ENCODE measurements at regions not wholly inside any gene's neighbourhood (a gene's known extent, or its start where the extent isn't known, plus 50 kb on each side); places are given as distances from the start of the nearest gene placed in this dataset.

- Histone ChIP-seq H3K36me3 (ENCODE audit: insufficient read depth, low read length) (no peaks in the 10 kb centered on the region), H3K4me2 (ENCODE audit: low read length) (no peak overlapping the region), H3K4me3 (ENCODE audit: low read depth, low read length, poor library complexity, severe bottlenecking) (no peak overlapping the region), H3K4me1 (ENCODE audit: insufficient read depth, low read length, poor library complexity, severe bottlenecking) (no peaks in the 10 kb centered on the region), H2AFZ (ENCODE audit: low read length) (no peak overlapping the region), H3K9me3 (ENCODE audit: low read length) (no peaks in the 10 kb centered on the region), H3K79me2 (ENCODE audit: insufficient read depth, low read depth, low read length) (no peaks in the 10 kb centered on the region), H3K27ac (ENCODE audit: low read depth, low read length, poor library complexity, severe bottlenecking) (no peak overlapping the region), H4K20me1 (ENCODE audit: insufficient read depth, low read length) (no peaks in the 10 kb centered on the region), H3K9me2 (ENCODE audit: insufficient read depth, low read length) (no peaks in the 10 kb centered on the region)
- ChIA-PET POLR2A (no interaction called here), CTCF (ENCODE audit: unreplicated experiment) (interaction anchor here (0.5 kb wide), 1 partner anchor 160 kb away, joined by 3 read pairs; no protein-coding TSS in a partner anchor)
- DNase-seq (ENCODE audit: low spot score): no peak
- intact Hi-C loops (cut with micrococcal nuclease; ENCODE audit: unreplicated experiment): no loop called here
- no peak for TF ChIP-seq EZH2phosphoT487 (IDR thresholded peaks at IDR 0.05; ENCODE audit: borderline replicate concordance, low read depth, low read length)
- TF ChIP-seq, protein P1, sequence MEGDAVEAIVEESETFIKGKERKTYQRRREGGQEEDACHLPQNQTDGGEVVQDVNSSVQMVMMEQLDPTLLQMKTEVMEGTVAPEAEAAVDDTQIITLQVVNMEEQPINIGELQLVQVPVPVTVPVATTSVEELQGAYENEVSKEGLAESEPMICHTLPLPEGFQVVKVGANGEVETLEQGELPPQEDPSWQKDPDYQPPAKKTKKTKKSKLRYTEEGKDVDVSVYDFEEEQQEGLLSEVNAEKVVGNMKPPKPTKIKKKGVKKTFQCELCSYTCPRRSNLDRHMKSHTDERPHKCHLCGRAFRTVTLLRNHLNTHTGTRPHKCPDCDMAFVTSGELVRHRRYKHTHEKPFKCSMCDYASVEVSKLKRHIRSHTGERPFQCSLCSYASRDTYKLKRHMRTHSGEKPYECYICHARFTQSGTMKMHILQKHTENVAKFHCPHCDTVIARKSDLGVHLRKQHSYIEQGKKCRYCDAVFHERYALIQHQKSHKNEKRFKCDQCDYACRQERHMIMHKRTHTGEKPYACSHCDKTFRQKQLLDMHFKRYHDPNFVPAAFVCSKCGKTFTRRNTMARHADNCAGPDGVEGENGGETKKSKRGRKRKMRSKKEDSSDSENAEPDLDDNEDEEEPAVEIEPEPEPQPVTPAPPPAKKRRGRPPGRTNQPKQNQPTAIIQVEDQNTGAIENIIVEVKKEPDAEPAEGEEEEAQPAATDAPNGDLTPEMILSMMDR (conservative IDR thresholded peaks at IDR 0.05; ENCODE audit: low read length): no peak
- BruUV-seq (replicated peaks): no TSS peak
These were observed 337.8 kb downstream of the GADD45G start for GRCh38 chr9:89942643-89943042.

DNA sequence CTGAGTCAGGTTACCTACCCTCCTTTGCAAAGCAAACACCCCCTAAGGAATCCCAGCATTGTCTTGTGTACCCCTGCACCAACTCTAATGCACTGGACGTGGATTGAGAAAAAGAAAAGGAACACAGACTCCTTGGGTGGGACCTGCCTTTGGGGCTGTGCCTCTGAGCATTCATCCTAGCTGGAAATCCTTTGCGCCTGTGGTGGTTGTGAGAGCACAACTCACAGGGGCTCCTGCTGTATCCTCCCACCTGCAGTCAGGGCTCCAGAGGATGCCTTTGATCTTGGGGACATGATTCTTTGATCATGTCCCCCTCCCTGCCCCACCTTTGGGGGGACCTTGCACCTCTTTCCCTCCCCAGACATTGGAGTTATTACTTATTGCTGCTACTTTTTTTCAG, 338.5 kb downstream of the GADD45G start:
- no peak for DNase-seq (ENCODE audit: low spot score)
- Histone ChIP-seq H3K36me3 (ENCODE audit: insufficient read depth, low read length) (no peaks in the 10 kb centered on the region), H3K27ac (ENCODE audit: low read depth, low read length, poor library complexity, severe bottlenecking) (no peak overlapping the region), H3K4me3 (ENCODE audit: low read depth, low read length, poor library complexity, severe bottlenecking) (no peak overlapping the region), H2AFZ (ENCODE audit: low read length) (no peak overlapping the region), H3K9me3 (ENCODE audit: low read length) (no peaks in the 10 kb centered on the region), H4K20me1 (ENCODE audit: insufficient read depth, low read length) (no peaks in the 10 kb centered on the region), H3K79me2 (ENCODE audit: insufficient read depth, low read depth, low read length) (no peaks in the 10 kb centered on the region), H3K9me2 (ENCODE audit: insufficient read depth, low read length) (no peaks in the 10 kb centered on the region), H3K4me2 (ENCODE audit: low read length) (no peak overlapping the region), H3K4me1 (ENCODE audit: insufficient read depth, low read length, poor library complexity, severe bottlenecking) (no peaks in the 10 kb centered on the region)
- intact Hi-C loops (cut with micrococcal nuclease; ENCODE audit: unreplicated experiment): no loop called here
- TF ChIP-seq EZH2phosphoT487 (IDR thresholded peaks at IDR 0.05; ENCODE audit: borderline replicate concordance, low read depth, low read length): no peak
- TF ChIP-seq, protein P1 (conservative IDR thresholded peaks at IDR 0.05; ENCODE audit: low read length): no peak
- POLR2A ChIA-PET: no interaction called here
- CTCF ChIA-PET (ENCODE audit: unreplicated experiment): no interaction called here
- no TSS peak for BruUV-seq (replicated peaks)

DNA sequence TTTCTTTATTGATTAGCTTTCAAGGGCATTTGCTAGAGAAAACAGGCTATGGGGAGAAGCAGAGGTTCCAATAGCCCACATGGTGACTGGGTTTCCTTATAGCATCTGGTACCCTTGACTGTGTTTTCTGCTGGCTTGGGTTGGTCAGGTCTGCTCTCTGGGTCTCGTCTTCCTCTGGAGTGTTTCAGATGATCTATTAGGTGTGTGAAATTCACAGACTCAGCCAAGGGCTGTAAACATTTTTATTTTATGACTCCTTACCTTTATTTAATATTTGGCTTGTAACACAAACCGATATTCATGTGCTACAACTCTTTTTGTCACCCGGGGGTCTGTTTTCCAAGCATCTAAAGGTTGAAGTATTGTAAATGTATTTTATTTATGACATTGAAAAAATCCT, 338.9 kb downstream of the GADD45G start:
- POLR2A ChIA-PET: no interaction called here

More for the DNA sequence above, 338.9 kb downstream of the GADD45G start:
- no TSS peak for BruUV-seq (replicated peaks)
- Histone ChIP-seq H3K4me3 (ENCODE audit: low read depth, low read length, poor library complexity, severe bottlenecking) (no peak overlapping the region), H3K4me1 (ENCODE audit: insufficient read depth, low read length, poor library complexity, severe bottlenecking) (no peaks in the 10 kb centered on the region), H3K36me3 (ENCODE audit: insufficient read depth, low read length) (no peaks in the 10 kb centered on the region), H3K4me2 (ENCODE audit: low read length) (no peak overlapping the region), H3K27ac (ENCODE audit: low read depth, low read length, poor library complexity, severe bottlenecking) (no peak overlapping the region), H4K20me1 (ENCODE audit: insufficient read depth, low read length) (no peaks in the 10 kb centered on the region), H3K79me2 (ENCODE audit: insufficient read depth, low read depth, low read length) (no peaks in the 10 kb centered on the region), H3K9me3 (ENCODE audit: low read length) (no peaks in the 10 kb centered on the region), H2AFZ (ENCODE audit: low read length) (no peak overlapping the region), H3K9me2 (ENCODE audit: insufficient read depth, low read length) (no peaks in the 10 kb centered on the region)
- no peak for TF ChIP-seq EZH2phosphoT487 (IDR thresholded peaks at IDR 0.05; ENCODE audit: borderline replicate concordance, low read depth, low read length)
- intact Hi-C loops (cut with micrococcal nuclease; ENCODE audit: unreplicated experiment): no loop called here
- no peak for DNase-seq (ENCODE audit: low spot score)
- CTCF ChIA-PET (ENCODE audit: unreplicated experiment): no interaction called here

All from OCI-LY7 (cell line).